ENCODE measurements at regions not wholly inside any gene's neighbourhood (a gene's known extent, or its start where the extent isn't known, plus 50 kb on each side); places are given as distances from the start of the nearest gene placed in this dataset.

- DNase-seq: no peak
Observed at GRCh38 chr16:64008131-64008530, 1113.7 kb downstream of the CDH11 start.

DNA sequence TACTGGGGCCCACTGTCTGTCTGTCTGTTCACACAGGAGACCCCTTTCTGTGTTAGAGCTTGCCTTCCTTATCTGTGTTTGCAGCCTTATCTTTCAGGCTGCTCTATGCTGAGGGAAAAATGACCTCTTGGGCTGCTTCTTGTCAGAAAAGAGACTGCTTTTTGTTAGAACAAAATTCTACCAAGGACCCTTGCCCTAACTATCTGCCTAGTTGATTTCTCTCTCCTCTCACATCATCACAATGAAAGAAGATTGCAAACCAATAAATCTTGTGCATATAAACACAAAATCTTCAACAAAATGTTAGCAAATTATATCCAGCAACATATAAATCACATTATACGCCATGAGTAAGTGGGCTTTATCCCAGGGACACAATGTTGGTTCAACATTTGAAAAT, 1117.7 kb downstream of the CDH11 start:
- no peak for DNase-seq

- no peak for DNase-seq
Observed at GRCh38 chr16:63995025-63995424, 1126.8 kb downstream of the CDH11 start.

DNA sequence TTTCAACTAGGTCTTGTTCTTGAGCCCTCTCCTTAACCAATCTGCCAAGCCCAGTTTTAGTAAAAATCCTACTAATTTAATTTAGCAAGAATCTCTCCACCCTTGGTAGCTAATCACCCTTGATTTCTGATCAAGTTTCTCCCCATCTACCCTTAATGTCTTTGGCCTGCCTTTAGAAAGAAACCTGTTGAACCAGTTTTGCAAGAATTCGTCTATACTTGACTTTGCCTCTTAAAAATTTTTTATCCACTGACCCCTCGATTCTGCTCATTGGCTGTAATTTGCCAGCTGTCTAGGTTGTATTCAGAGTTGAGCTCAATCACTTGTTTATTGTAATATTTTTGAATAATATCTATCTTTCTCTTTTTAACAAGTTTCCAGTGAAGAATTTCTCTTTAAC, 1138.5 kb downstream of the CDH11 start:
- DNase-seq: peak; percentile 38

GRCh38 chr16:63982741-63983140, 1139.1 kb downstream of the CDH11 start:
- DNase-seq: no peak

DNA sequence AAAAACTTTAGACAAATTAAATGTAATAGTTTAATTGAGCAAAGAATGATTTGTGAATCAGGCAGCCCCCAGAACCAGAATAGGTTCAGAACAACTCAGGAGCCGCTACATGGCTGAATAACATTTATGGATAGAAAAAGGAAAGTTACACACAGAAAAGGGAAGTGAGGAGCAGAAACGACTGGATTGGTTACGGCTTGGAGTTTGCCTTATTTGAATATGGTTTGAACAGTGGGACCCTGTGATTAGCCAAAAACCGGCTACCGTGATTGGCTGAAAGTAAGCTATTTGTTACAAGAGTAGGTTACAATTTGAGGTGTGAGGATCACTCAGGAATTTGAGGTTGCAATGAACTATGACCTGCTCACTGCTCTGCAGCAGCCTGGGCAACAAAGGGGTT, 1139.8 kb downstream of the CDH11 start:
- DNase-seq: no peak

DNA sequence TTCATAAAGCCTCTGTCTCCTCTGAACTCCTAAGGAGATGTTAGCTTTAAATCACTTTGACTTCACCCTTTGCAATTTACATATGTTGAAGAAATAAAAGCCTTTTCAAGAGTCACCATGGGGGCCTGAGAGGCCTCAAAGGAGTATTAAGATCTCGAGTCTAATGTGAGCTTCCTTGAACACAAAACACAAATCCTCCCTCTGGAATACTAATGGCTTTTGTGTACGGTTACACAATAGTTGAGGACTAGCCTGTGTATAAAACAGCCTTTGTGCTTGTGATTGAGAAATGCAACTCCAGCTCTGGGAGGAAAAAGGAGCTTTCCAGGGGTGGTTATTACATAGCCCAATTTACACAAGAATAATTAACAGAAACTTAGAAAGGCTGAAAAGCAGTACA, 1140.2 kb downstream of the CDH11 start:
- DNase-seq: no peak

GRCh38 chr16:63980763-63981162, 1141.1 kb downstream of the CDH11 start:
- DNase-seq: no peak

GRCh38 chr16:63978240-63978639, 1143.6 kb downstream of the CDH11 start:
- no peak for DNase-seq

- no peak for DNase-seq
Observed at GRCh38 chr16:63976345-63976744, 1145.5 kb downstream of the CDH11 start.

- DNase-seq: no peak
Observed at GRCh38 chr16:63975669-63976068, 1146.2 kb downstream of the CDH11 start.

- no peak for DNase-seq
Observed at GRCh38 chr16:63967966-63968365, 1153.9 kb downstream of the CDH11 start.

GRCh38 chr16:63960321-63960720, 1161.5 kb downstream of the CDH11 start:
- DNase-seq: no peak

DNA sequence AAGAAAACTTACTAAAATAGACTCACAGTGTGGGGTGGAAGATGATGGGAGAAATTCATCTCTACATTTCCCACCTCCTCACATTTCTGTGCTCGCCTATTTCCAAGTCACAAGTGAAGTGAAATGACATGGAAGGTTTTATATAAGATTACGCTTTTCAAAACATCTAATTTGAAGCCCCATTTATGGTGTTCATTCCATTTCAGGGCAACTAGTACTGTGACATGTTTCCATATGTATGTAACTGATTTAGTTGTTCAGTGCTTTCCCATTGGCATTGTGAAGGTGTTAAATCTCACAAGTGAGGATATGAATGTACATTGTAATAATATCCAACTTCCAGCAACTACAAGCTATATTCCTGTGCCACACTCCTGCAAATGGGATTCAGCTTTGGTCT, 1174.8 kb downstream of the CDH11 start:
- no peak for DNase-seq

GRCh38 chr16:63945806-63946205, 1176.1 kb downstream of the CDH11 start:
- no peak for DNase-seq

GRCh38 chr16:63943566-63943965, 1178.3 kb downstream of the CDH11 start:
- no peak for DNase-seq

- no peak for DNase-seq
Observed at GRCh38 chr16:63938661-63939060, 1183.2 kb downstream of the CDH11 start.

GRCh38 chr16:63933841-63934240, 1188.0 kb downstream of the CDH11 start:
- DNase-seq: no peak

DNA sequence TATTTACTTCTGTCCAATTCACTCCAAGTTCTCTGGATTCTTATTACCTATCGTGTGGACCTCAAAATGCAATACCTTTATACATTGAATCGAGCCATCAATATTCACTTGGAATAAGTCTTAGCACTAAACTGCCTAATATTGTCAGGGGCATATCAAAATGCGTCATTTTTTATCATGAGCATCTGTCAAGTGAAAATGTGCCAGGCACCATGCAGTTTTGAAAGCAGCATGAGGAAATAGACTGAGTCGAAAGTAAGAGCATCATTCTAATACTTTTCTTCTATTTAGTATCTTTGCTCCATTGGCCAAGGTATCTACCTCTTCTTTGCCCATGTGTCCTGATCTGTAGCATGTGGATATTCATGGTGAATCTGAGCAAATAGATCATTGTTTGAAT, 1193.4 kb downstream of the CDH11 start:
- no peak for DNase-seq

DNA sequence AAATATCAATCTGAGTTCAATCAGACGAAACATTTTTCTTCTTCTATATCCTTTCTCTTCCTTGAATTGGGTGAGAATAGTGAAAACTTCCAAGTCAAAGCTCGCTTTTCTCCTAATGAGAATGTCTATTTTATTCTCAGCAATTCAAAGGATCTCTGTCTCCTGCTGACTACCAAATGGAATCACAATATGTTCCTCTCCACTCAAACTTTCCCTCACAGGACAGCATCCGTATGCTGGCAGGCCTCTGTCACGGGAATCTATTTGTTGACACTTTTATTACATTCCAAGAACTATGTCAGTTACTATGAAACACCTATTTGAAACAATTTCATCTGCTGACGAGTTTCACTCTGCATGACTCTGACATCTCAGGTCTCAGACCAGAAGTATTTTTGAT, 1196.6 kb downstream of the CDH11 start:
- DNase-seq: no peak

DNA sequence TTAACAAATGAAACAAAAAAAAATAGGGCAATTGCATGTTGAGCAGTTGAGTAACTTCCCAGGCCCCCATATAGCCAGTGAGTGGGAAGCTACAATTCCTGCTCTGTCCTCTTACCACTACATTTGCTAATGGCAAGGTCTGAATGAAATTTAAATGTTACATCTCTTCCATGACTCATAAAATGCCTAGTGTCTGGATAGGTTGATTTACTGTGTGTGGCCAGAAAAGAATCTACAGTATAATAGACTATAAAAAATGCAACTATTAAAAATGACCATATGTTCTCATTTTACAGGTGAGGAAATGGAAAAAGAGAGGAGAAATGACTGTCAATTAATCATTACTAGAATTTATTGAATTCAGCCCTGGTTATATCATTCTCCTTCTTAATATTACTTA, 1199.3 kb downstream of the CDH11 start:
- no peak for DNase-seq

DNA sequence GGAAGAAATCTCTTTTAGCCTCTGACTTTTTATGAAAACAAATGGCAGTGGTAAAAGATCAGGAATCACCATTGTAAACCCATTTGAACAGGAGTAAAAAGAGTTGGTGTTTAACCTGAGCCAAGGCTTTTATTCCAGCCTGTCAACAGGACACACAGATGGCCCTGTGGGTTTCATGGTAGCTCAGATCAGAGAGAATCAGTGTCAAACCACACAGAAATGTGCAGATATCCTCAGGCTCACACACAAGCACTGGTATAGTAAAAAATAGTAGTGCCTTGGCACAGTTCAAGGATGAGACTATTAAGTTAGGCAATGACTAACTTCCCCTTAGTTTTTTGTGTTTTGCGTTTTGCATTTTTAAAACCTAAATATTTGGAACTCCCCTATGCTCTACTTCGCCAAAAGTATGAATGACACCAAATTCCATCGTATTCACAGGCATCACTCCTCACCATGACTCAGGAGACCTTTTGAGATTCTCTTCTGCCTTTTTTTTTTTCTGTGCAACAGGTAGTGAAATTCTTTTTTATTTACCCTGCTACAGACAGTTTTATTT, 1200.0 kb downstream of the CDH11 start:
- DNase-seq: no peak

- DNase-seq: no peak
Observed at GRCh38 chr16:63913290-63913689, 1208.6 kb downstream of the CDH11 start.

DNA sequence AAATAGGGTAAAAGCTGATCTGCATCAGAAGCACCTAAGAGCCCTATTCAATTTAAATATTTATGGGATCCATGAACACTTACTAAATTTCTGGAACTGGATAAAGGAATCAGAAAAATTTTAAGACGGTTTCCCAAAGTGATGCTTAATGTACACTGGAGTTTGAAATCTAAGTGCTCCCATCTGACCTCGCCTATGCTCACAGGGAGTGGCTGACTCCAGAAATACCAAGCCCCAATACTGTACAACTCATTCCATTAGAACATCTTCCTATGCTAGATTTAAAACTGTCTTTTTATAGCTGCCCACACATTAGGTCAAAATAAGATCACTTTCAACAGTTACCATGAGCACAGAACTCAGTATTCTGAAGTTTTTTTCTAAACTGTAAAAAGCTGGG, 1214.6 kb downstream of the CDH11 start:
- no peak for DNase-seq

- DNase-seq: no peak
Observed at GRCh38 chr16:63904930-63905329, 1216.9 kb downstream of the CDH11 start.

GRCh38 chr16:63904182-63904581, 1217.7 kb downstream of the CDH11 start:
- no peak for DNase-seq

Measured in NCI-H526 treated with DMSO at 0.1 percent for 48 hours (cell line).